ENCODE measurements at regions not wholly inside any gene's neighbourhood (a gene's known extent, or its start where the extent isn't known, plus 50 kb on each side); places are given as distances from the start of the nearest gene placed in this dataset.

- no peak for TF ChIP-seq TSHZ2 (CRISPR knock-in tag; IDR thresholded peaks at IDR 0.05)
- TF ChIP-seq ZFP30 (CRISPR knock-in tag; IDR thresholded peaks at IDR 0.05): no peak
These were observed 53.2 kb upstream of the CDON start for GRCh38 chr11:126115816-126116331.
